D341Med (cell line): ENCODE measurements at regions not wholly inside any gene's neighbourhood (a gene's known extent, or its start where the extent isn't known, plus 50 kb on each side); places are given as distances from the start of the nearest gene placed in this dataset.
"Not testable (repeated sequence)": the region's sequence is repeated elsewhere in the genome, so short reads cannot be mapped to it uniquely, and the experiment has no call there.

Experiments
- DNase-seq: peaks from one replicate; pipeline ENCODE4 v3.0.0; 2012; ENCODE audit warnings: low spot score

DNA sequence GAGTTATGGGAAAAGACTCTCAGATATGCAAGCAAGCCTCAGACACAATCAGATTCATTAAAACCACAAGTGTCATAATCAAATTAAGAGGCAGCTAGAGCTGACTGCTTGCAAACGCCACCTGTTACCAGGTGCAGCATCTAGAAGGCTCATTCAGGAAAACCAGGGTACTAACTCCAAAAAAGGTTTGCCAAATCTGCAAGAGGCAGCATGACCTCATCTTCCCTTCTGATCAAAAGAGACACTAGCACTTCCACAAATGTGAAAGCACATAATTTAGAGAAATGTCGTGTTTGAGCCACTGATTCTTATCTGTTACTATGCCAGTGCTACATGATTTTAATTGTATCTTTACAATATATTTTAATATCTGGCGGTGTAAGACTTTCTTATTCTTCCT lies 123.3 kb upstream of the NANOGP8 start:
- no peak for DNase-seq

DNA sequence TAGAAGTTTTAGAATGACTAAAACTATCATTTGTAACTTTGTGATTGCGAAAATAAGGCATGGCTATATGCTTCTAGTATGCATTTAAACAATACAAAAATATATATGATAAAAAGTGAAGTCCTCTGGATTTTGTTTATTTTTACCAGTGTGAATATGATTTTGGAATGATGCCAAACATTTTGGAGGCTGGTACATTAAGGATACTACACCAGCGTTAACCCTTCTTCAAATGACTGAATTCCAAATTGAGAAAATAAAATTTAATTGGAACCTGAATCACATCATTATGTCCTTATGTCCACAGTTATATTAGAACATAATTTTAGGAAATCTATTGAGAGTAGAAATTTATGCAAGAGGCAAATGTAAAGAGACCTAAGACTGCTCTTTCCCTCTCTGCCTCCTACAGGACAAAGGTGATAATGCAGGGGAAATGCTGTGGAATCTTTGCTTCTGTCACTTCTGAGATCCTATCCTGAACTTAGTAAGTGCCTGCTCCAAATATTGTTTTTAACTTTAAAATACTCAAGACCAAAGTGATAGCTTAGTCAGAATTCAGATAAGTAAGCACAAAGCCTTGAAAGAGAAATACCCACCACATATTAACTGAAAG lies 121.1 kb upstream of the NANOGP8 start:
- no peak for DNase-seq

DNA sequence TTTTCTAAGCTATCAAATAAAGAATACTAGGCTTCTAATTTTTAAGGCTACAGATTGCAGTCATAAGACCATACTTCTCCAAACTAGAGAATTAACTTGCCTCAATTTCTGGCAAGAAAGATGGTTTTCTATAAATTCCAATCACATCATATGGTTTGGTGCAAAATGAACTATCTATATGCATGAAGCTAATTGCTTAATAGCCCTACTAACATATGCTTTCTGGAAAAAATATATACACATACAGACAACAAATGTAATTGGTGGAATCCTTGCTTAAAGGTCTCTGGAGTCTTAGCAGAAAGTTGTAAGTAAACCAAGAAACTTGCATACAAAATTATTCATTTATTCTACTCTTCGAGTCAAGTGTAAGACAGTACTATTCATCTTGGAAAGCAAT lies 113.1 kb upstream of the NANOGP8 start:
- no peak for DNase-seq

DNA sequence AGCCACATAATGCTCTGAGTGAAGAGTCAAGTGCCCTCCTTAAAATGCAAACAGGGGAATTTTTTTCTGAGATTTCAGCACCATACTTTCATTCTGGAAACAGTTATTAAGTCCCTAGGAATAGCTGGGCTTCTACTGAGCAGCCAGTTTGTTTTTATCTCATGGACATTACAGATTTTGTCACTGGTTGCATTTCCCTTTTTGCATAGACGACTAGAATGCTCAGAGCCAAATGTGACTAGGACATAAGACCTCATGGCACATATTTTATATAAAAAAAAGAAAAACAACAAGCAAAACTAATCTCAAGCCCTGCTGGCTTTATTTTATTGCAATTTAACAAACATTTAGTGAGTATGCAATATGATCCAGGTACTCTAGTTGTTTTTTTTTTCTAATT lies 112.7 kb upstream of the NANOGP8 start:
- no peak for DNase-seq

DNA sequence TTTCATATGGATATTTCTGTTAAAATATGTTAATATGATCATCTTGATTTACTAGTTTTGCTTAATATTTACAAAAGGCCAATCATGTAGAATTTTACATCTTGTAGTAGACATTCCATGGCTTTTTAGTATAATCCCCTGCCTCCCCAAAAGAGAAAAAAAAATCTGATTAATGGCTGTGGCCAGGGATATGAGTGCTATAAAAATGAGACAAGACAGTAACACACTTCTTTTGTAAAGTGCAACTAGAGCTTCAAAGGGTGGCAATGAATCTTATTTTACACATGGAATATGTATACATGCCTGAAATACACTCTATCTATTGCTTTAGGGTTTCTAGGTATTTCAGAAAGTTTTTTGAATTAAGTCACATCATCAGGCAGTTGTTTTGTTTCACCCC lies 112.2 kb upstream of the NANOGP8 start:
- no peak for DNase-seq

DNA sequence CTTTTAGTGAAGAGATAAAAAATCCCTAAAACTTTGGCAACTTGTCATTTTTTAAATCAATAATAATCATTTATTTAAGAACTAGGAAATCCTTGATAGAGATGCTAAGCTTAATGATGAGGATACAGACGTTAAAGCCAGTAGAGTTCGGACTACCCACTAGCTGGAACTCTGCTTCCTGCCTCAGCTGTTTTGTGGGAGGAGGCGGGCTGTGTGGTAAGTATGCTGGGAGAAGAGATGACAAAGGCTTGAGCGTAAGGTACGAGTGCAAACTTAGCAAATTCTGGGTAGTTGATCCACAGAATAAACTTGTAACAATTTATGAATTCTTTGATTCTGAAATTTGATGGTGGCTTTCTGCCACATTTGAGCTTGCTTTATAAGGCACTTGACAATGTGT lies 111.2 kb upstream of the NANOGP8 start:
- no peak for DNase-seq

DNA sequence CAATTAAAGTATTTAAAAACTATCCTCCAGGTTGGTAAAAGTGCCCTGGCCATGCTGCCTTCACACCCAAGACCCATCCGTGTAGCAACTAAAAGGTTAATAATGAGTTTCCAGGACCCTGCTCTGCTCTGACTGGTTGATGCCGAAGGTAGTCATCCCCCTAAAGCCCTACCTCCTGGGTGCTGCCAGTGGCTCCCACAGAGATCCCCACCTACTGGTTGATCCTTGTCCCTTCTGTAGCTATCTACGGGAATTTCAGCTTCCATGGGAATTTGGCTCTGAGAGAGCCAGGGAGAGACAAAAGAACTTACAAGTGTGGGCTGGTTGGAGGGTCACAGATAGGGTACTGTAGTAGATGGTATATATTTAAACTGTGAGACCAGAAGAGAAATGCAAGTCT lies 110.6 kb upstream of the NANOGP8 start:
- no peak for DNase-seq

DNA sequence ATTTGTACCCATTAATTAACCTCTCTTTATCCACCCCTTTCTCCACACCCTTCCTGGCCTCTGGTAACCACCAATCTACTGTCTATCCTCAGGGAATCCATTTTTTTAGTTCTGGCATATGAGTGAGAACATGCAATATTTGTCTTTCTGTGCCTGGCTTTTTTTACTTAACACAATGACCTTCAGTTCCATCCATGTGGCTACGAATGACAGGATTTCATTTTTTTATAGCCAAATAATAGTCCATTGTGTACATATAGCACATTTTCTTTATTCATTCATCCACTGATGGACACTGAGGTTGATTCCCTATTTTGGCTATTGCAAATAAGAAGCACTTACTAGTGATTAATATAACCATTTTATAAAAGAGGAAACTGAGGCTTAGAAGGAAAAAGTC lies 109.9 kb upstream of the NANOGP8 start:
- no peak for DNase-seq

DNA sequence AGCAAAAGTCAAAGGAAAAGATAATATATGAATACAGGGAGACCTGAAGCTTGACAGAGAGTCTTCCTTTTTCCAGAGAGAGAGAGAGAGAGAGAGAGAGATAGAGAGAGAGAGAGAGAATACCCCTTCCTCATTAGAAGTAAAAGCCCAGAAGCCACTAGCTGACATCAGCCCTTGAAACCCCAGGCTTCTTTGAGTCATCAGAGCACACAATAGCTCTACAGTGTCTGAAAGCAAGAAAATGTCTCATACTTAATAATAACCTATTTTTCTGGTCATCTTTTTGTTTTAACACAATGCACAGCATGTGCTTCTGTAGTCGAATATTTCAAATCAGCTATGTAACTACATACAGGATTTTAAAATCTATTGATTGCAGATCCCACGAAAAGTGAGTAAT lies 109.2 kb upstream of the NANOGP8 start:
- DNase-seq: no peak

DNA sequence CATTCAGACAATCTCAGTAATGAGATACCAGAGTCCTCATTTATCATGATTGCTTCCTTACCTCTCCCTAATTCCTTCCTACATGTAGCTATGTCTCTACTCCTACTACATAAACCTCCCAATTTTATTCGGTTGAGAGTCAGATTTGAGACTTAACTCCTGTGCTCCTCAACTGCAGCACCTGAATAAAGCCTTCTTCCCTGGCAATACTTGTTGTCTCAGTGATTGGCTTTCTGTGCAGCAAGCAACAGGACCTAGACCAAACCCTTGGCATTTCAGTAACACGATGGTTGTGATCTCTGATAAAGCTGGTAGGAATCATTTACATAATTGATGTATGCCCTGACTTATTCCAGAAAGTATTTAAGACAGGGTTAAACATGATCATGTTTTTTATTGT lies 106.7 kb upstream of the NANOGP8 start:
- no peak for DNase-seq

DNA sequence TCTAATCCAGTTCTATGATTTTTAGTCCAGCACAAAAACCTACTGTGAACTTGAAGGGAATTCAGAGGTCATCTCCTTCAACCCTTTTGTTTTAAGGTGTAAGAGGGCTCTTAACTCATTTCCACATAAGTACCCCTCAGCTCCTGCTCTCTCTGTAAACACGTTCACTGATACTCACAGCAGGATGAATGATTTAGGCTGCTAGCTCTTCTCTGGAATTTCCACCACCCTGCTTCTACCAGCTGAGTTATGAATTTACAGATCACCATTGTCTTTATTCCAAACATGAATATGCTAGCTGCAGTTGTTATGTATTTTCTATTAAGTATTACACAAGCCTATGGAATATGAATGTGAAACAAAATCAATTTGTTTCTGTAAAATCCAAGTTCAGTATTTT lies 101.3 kb upstream of the NANOGP8 start:
- DNase-seq: no peak

DNA sequence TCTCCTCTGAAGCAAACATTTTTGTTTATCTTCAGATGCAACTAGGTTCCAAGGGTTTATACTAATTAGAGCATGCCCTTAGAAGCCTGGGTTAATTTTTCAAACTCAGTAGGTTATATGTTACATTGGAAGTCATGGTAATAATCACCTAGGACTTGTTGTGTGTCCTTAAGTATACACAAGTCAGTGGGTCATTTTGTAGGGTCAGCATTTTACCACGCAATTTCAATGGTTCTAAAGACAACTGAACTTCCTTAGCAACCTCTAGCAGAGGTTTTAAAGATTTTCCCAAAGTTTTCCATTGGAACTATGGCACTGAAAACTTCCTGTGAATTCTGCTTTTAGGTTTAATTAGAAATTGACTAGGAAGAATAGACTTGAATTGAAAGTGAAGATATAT lies 99.6 kb upstream of the NANOGP8 start:
- no peak for DNase-seq

DNA sequence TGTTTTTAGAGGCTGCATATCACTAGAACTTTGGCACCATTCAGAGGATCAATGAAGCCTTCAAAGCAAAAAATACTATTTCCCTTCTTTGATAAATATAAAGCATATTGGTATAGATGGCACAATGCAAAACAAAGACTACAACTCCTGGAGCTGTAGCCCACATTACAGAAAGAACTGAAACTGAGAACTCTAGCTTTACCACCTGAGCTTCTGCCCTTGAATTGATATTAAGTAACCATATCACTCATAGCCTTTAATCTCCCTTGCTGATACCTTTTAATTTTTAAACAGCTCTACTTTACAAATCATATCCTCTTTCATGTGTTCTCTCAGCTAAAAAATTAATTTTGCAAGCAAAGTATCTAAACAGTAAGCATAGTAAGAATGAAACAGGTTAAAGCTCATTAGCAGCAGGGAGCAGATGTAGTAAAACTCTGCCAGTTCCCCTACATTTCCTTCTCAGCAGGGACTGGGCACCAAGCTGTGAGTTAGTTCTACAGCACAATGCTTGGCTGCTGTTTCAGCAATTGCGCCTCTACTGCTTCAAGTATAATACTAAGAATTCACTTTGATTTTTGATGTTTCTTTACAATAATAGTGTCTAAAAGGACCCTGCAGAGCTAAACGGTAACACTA lies 97.9 kb upstream of the NANOGP8 start:
- DNase-seq: peak; percentile 21

DNA sequence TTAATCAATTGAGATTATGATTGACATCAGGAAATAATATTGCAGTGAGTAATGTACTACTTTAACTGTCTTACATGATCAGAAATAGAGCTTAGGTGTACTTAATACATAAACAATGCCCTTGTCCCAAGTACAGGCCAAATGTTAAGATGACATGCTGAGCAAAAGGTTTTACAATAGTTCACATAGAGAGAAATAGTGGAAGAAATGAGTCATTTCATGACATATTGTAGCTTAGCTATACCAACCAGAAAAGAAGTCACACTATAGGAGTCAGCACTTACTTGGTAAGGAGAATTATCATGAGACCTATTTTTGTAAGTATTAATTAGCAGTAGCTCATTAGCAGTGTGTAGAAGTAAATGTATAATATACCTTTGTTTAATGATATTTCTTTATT lies 96.4 kb upstream of the NANOGP8 start:
- no peak for DNase-seq

DNA sequence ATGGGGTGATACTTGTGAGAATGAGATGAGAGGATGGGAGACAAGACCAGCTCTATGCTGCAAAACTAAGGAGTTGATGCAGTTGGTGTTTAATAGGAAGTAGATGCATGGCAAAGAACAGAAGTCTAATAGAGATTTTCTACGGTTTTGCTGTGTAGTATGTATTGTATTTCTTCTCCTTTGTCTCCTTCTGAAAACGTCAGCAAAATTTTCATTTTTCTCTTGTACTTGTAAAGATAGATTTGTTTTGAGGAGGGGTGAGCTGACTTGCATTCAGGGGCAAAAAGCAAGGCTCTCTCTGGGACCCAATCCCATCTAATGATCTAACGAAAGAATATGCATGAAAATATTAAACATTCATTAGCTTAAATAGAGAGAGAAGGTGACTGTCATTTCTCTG lies 94.6 kb upstream of the NANOGP8 start:
- no peak for DNase-seq

DNA sequence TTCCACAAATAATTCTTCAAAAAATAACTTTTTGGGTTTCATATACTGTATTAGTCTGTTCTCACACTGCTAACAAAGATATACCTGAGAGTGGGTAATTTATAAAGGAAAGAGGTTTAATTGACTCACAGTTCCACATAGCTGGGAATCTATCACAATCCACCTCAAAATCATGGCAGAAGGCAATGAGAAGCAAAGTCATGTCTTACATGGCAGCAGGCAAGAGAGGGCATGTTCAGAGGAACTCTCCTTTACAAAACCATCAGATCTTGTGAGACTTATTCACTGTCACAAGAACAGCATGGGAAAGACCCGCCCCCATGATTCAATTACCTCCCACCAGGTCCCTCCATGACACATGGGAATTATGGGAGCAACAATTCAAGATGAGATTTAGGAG lies 93.1 kb upstream of the NANOGP8 start:
- not testable (repeated sequence) for DNase-seq

DNA sequence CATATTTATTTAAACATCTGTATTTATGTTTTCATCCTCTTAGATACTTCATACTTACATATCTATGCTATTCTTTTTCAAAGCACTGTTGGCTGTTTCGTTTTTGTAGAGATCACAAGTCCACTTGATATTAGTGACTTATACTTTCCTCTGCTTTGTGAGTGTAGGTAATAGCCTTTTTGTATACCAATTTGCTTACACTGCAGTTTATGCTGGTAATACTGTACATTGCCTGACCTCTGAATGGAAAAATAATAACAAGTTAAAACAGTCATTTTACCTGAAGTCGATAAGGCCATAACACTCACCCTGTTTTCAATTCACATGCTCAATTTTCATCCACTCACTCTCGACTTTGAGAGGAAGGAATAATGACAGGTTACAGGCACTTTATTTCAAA lies 89.9 kb upstream of the NANOGP8 start:
- DNase-seq: no peak

DNA sequence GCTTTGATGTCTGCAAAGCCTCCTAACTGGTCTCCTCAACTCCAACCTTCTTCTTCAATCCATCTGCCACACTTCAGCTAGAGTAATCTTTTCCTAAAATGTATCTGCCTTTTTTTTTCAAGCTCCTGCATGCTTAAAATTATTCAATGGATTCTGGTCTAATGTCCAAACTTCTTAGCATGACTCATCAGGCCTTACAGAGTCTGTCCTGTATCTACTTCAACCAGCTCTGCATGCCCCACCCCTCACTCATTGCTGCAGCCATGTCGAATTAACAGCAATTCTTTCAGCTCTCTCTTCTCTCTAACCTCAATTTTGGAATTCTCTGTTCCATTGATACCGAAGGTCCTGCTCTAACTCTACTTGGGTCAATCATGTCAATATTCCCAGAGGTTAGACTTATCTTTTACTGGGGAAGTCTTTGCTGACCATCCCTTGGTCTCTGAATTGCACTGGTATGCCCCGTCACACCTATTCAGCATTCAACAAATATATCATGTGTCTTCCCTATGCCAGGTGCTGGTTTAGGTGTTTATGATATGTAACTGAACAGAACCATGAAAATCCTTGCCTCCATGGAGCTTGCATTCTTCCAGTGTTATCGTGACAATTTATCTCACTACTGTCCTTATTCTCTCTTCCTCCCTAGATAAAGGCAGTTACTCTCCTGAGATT lies 88.5 kb upstream of the NANOGP8 start:
- no peak for DNase-seq

DNA sequence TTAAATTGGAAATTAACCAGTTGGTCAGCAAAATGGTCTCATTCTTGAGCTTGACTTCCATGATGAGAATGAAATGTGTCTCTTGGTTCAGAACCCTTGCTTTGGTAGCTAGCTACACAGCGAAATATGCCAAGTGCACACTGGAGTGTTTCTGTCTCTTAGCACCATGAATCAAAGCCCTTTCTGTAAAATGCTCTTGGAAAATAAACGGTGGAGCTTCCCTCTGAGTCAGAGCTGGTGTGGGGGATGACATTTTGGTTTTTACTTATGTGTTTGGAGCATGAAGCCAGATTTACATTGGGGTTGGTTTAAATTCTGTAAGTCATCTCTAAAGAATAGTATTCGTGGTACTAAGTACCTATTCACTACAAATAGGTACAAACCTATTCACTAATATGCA lies 85.1 kb upstream of the NANOGP8 start:
- DNase-seq: no peak

DNA sequence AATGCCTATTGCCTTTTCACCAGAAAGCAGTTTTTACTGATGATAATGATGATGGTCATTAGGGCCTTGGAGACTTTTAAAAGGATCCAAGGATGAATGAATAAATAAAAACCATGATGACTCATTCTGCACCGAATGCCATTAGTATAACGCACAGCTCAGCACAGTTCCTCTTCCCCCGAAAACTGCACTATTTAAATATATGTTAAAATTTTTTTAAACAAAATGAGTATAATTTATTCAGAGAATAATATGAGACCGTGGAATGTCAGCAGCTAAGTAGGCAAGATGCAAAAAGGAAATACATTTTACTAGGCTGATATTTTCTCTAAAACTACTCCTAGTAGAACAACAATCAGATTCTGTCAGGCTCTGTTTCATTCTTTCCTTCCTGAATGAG lies 83.4 kb upstream of the NANOGP8 start:
- DNase-seq: no peak

DNA sequence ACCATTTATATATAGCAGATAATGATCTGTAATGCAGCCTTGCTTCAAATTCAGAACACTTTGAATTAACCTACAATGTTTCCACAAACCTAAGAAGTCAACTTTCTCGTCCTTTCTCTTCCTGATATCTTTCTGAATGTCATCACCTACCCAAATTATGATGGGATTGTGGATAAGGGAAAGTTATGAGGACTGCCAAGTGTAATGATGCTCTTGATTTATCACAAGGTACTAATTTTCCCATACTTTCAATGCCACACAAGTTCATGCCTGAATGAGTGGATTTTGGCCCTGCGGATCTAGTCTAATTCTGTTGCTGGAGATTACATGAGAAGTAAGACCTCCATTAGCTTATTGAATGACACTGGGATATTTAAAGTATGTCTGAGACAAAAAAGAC lies 82.6 kb upstream of the NANOGP8 start:
- no peak for DNase-seq

DNA sequence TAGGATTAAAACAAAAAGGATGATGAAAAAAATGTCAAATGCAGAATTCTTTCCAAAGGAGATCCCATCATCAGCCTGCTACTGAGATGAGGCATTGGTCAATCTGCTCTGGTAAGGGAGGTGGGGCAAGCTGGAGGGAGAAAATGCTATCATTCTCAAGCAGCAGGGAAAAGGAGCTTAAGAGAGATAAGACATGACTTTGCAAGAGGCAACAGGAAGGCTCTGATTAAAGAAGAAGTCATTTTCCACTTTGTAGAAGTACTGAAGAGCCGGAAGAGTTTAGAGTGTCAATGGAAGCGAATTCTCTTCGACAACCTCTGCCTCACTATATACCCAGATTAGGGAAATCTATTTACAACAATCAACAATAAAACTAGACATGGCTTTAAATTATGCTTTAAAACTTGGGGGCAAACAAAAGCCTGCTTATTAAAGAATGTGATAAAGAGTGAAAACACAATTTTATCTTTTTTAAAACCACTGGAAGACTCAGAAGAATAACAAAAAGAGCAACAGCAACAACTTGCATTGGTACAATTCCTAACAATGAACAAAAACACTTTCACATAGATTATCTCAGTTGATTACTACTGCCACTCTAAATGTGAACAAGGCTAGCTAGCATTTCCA lies 81.8 kb upstream of the NANOGP8 start:
- DNase-seq: no peak

DNA sequence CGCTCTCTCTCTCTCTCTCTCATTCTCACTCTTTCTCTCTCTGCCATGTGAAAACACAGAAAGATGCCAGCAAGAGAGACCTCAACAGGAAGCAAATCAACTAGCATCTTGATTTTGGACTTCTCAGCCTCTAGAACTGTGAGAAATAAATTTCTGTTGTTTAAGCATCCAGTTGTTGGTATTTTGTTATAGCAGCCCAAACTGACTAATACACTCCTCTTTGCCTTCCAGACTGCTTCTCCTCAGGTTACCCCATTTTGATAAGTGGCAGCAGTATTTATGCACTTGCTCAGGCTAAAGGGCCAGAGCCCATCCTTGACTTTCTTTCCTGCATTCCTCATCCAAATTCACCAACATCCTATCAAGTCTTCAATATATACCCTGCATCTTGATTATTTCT lies 76.6 kb upstream of the NANOGP8 start:
- DNase-seq: no peak
